T-helper 2 cell treated with Interferon-gamma antibody and Interleukin-4, amounts not matched to agents 5 μg/mL and 100 μg/mL, for 36 hours (primary cell): ENCODE measurements at regions not wholly inside any gene's neighbourhood (a gene's known extent, or its start where the extent isn't known, plus 50 kb on each side); places are given as distances from the start of the nearest gene placed in this dataset.
"Not testable (repeated sequence)": the region's sequence is repeated elsewhere in the genome, so short reads cannot be mapped to it uniquely, and the experiment has no call there.

Source experiments
- DNase-seq: peaks from one replicate; pipeline ENCODE4 v3.0.0; 2021; ENCODE audit warnings: low spot score
- H3K27ac Mint-ChIP-seq: one replicate; pipeline ENCODE4 v1.8.0; 2021; ENCODE audit warnings: mild to moderate bottlenecking, mixed read lengths
- H3K27me3 Mint-ChIP-seq: one replicate; pipeline ENCODE4 v1.8.0; 2021; ENCODE audit warnings: low read depth, mixed read lengths
- H3K36me3 Mint-ChIP-seq: one replicate; pipeline ENCODE4 v1.8.0; 2021; ENCODE audit warnings: low read depth, mixed read lengths
- H3K4me1 Mint-ChIP-seq: one replicate; pipeline ENCODE4 v1.8.0; 2021; ENCODE audit warnings: low read depth, mixed read lengths
- H3K4me3 Mint-ChIP-seq: one replicate; pipeline ENCODE4 v1.8.0; 2022; ENCODE audit warnings: mild to moderate bottlenecking, moderate library complexity, mixed read lengths
- H3K9me3 Mint-ChIP-seq: one replicate; pipeline ENCODE4 v1.8.0; 2021; ENCODE audit warnings: mixed read lengths

DNA sequence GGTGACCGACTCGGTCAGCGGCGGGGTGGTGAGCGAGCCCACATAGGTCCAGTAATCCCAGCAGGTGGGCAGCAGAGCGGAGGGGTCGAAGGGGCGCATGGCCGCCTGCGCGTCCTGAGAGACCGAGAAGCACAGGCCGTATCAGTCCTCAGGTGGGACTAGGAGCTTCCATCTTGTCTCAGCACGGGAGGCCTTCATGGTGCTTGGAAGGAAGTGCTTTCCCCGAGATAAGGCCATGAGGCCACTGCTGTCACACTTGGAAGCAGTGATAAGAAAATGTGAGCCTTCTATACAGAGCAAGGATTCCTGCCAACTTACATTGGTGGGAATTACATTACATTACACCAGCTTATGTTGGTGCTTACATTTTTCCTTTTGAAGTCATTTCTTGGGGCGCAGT lies 62.6 kb upstream of the METTL9 start:
- not testable (repeated sequence) for H3K27ac Mint-ChIP-seq, H3K27me3 Mint-ChIP-seq, H3K4me3 Mint-ChIP-seq, DNase-seq, H3K9me3 Mint-ChIP-seq, H3K36me3 Mint-ChIP-seq
- H3K4me1 Mint-ChIP-seq: peaks cover 14% of the 10 kb centered on the region

DNA sequence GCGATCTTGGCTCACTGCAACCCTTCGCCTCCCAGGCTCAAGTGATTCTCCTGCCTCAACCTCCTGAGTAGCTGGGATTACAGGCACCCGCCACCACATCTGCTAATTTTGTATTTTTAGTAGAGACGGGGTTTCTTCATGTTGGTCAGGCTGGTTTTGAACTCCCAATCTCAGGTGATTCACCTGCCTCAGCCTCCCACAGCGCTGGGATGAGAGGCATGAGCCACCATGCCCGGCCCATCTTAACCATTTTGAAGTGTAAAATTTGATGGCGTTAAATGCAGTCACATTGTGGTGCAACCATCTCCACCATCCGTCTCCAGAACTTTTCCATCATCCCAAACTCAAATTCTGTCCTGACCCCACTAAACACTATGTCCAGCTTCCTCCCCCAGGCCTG lies 61.8 kb upstream of the METTL9 start:
- H3K4me3 Mint-ChIP-seq, H3K9me3 Mint-ChIP-seq, DNase-seq, H3K36me3 Mint-ChIP-seq, H3K27me3 Mint-ChIP-seq, H3K27ac Mint-ChIP-seq: not testable (repeated sequence)
- H3K4me1 Mint-ChIP-seq: peaks cover 17% of the 10 kb centered on the region

GRCh38 chr16:21539107-21539618 lies 60.2 kb upstream of the METTL9 start:
- H3K36me3 Mint-ChIP-seq, H3K9me3 Mint-ChIP-seq, DNase-seq, H3K4me3 Mint-ChIP-seq, H3K27ac Mint-ChIP-seq, H3K27me3 Mint-ChIP-seq: not testable (repeated sequence)
- peaks cover 19% of the 10 kb centered on the region for H3K4me1 Mint-ChIP-seq

DNA sequence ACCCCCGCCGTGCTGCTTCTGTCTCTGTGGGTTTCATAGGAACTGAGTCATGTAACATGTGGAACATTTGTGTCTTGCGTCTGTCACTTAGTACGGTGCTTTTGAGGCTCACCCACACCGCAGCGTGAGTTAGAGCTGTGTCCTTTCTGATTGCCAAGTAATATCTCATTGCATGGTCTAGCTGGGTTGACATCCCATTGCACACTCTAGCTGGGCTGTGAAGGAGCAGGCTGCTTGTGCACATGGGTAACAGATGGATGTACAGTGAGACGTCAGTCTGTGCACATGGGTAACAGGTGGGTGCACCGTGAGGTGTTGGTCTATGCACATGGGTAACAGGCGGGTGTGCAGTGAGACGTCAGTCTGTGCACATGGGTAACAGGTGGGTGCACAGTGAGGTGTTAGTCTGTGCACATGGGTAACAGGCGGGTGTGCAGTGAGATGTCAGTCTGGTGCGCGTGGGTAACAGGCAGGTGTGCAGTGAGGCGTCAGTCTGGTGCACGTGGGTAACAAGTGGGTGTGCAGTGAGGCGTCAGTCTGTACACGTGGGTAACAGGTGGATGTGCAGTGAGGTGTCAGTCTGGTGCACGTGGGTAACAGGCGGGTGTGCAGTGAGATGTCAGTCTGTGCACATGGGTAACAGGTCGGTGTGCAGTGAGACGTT lies 58.5 kb upstream of the METTL9 start:
- not testable (repeated sequence) for H3K9me3 Mint-ChIP-seq, H3K27me3 Mint-ChIP-seq, H3K36me3 Mint-ChIP-seq
- peaks cover 19% of the 10 kb centered on the region for H3K4me1 Mint-ChIP-seq
- DNase-seq: peak; percentile 91
- peak overlapping the region; percentile 80 for H3K27ac Mint-ChIP-seq
- peak overlapping the region; percentile 59 for H3K4me3 Mint-ChIP-seq

DNA sequence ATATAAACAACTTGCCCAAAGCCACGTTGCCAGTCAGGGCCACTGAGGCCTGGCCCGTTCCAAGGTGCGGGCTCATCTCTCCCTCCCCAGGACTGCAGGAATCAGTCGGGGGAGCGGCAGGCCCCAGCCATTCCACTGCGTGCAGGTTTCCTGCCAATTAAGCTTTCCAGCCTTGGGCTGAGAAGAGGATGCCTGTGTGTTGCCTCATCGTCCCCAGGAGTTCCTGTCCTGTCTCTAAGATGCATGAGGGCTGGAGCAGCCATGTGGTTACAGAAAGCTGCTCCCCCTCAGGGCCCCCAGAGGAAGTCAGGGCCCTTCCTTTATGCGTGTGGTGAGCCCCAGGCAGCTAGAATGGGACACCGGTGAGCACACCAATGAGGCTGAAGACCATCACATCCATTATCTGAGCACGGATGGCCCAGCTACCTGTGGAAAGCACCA lies 57.7 kb upstream of the METTL9 start:
- H3K36me3 Mint-ChIP-seq, H3K4me3 Mint-ChIP-seq, H3K9me3 Mint-ChIP-seq, DNase-seq, H3K27me3 Mint-ChIP-seq: not testable (repeated sequence)
- Mint-ChIP-seq H3K4me1 (peaks cover 19% of the 10 kb centered on the region), H3K27ac (peak overlapping the region; percentile 80)

DNA sequence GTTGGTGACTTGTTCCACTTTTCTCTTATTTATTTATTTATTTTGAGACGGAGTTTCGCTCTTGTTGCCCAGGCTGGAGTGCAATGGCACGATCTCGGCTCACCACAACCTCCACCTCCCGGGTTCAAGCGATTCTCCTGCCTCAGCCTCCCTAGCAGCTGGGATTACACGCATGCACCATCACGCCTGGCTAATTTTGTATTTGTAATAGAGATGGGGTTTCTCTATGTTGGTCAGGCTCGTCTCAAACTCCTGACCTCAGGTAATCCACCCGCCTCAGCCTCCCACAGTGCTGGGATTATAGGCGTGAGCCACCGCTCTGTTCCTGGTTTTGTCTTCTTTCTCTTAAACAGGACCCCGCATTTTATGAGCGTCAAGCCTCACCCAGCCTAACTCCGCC lies 57.3 kb upstream of the METTL9 start:
- Mint-ChIP-seq H3K4me3 (peak overlapping the region; percentile 40), H3K27ac (peak overlapping the region; percentile 65), H3K4me1 (peaks cover 19% of the 10 kb centered on the region)
- H3K36me3 Mint-ChIP-seq, H3K27me3 Mint-ChIP-seq, DNase-seq, H3K9me3 Mint-ChIP-seq: not testable (repeated sequence)

GRCh38 chr16:21542491-21543124 lies 56.8 kb upstream of the METTL9 start:
- not testable (repeated sequence) for H3K27me3 Mint-ChIP-seq, H3K36me3 Mint-ChIP-seq, H3K27ac Mint-ChIP-seq, H3K9me3 Mint-ChIP-seq, DNase-seq, H3K4me3 Mint-ChIP-seq
- peaks cover 19% of the 10 kb centered on the region for H3K4me1 Mint-ChIP-seq

DNA sequence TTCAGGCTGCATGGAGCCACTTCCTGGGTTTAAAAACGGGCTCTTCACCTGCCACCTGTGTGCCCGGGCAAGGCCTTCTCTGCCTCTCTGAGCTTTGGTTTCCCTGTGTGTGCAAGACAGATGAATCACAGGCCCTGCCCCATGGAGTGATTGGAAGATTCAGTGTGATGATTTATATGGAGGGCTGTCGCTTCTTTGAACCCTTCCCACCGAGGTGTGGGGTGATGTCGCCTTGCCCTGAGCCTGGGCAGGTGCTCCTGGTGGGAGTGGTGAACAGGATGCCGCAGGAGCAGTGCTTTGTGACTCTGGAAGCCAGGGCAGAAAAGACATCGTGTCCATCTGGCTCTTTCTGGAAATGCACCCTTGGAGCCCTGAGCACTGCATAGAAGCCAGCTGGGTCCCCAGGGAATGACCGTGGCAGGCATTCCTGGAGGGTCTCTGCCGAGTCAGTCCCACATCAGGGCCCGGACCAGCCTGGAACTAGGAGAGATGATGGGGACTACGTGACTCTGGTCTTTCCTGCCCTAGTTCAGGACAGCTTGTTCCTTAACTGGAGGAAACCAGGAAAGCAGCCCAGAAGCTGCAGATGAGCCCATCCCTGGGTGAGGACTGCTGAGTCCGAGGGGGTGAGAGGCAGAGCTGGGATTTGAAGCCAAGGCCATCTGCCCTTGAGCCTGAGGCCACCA lies 56.1 kb upstream of the METTL9 start:
- not testable (repeated sequence) for H3K9me3 Mint-ChIP-seq, DNase-seq, H3K36me3 Mint-ChIP-seq, H3K27me3 Mint-ChIP-seq, H3K4me3 Mint-ChIP-seq
- Mint-ChIP-seq H3K27ac (peak overlapping the region; percentile 19), H3K4me1 (peaks cover 19% of the 10 kb centered on the region)

DNA sequence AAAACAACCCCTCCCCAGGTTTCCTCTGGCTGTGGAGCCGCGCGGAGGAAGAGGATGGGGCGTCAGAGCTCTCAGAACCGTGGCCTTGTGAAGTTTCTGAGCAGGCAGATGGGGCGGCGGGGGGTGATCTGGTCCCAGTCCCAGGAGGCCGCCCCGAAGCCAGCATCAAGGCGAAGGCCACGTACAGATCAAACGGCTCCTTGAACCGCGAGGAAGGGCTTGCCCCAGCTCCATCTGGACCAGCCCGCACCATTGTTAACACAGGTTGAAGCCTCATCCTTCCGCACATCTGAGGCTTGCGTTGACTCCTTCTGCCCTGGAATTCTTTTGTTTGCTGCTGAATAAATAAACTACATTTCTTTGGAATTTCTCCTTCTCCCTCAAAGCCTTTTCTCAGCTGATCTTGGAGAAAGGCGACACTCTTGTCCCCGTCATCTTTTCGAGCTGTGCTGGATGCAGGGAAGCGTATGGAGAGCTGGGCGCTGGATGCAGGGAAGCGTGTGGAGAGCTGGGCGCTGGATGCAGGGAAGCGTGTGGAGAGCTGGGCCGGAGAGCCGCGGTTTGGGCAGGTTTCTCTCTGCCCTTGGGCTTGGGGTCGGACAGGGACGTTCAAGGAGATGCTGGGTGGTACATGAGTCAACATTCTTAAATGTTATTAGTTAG lies 53.6 kb upstream of the METTL9 start:
- H3K9me3 Mint-ChIP-seq, H3K27me3 Mint-ChIP-seq, H3K4me3 Mint-ChIP-seq, H3K36me3 Mint-ChIP-seq, H3K27ac Mint-ChIP-seq, DNase-seq: not testable (repeated sequence)
- H3K4me1 Mint-ChIP-seq: peaks cover 14% of the 10 kb centered on the region

DNA sequence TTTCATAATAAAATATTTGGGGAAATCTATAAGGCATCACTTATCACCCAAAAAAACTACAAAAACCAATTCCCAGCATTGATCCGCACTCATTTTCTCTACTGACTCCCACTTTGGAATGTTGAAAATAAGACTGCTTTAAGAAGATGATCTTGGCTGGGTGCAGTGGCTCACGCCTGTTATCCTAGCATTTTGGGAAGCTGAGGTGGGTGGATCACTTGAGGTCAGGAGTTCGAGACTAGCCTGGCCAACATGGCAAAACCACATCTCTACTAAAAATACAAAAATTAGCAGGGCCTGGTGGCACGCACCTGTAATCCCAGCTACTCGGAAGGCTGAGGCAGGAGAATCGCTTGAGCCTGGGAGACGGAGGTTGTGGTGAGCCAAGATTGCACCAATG lies 50.0 kb upstream of the METTL9 start:
- not testable (repeated sequence) for H3K4me1 Mint-ChIP-seq, DNase-seq, H3K27ac Mint-ChIP-seq, H3K4me3 Mint-ChIP-seq, H3K9me3 Mint-ChIP-seq, H3K27me3 Mint-ChIP-seq, H3K36me3 Mint-ChIP-seq
